NT2/D1 (cell line): ENCODE measurements at regions not wholly inside any gene's neighbourhood (a gene's known extent, or its start where the extent isn't known, plus 50 kb on each side); places are given as distances from the start of the nearest gene placed in this dataset.

Experiments
- DNase-seq: peaks from one replicate; pipeline ENCODE4 v3.0.0-alpha.2; 2011; ENCODE audit warnings: low read depth, low spot score
- H3K27me3 ChIP-seq: 2 replicates; pipeline ENCODE4 v1.6.0; 2011; ENCODE audit warnings: mild to moderate bottlenecking; ENCODE audit not compliant: insufficient read length, insufficient read depth
- H3K36me3 ChIP-seq: 2 replicates; pipeline ENCODE4 v1.6.1; 2011; ENCODE audit warnings: mild to moderate bottlenecking, low read length, mixed read lengths; ENCODE audit not compliant: insufficient read depth, insufficient read length
- H3K4me1 ChIP-seq: 2 replicates; pipeline ENCODE4 v1.5.1; 2011; ENCODE audit not compliant: insufficient read depth, insufficient read length
- H3K4me3 ChIP-seq: 2 replicates; pipeline ENCODE4 v1.5.1; 2011; ENCODE audit warnings: low read depth; ENCODE audit not compliant: insufficient read length
- H3K9ac ChIP-seq: 2 replicates; pipeline ENCODE4 v1.6.0; 2011; ENCODE audit warnings: low read depth; ENCODE audit not compliant: insufficient read length
- H3K9me3 ChIP-seq: 2 replicates; pipeline ENCODE4 v1.5.1; 2011; ENCODE audit warnings: mild to moderate bottlenecking, low read length; ENCODE audit not compliant: insufficient read depth
- SUZ12 ChIP-seq: IDR thresholded peaks from 2 replicates; pipeline ENCODE4 v1.6.1; 2011; ENCODE audit not compliant: insufficient read length, insufficient read depth; ENCODE audit errors: extremely low read depth
- YY1 ChIP-seq: IDR thresholded peaks from 2 replicates; pipeline ENCODE4 v1.6.1; 2011; ENCODE audit not compliant: insufficient read length, insufficient read depth
- ZNF274 ChIP-seq: IDR thresholded peaks from 2 replicates; pipeline ENCODE4 v1.6.1; 2011; ENCODE audit warnings: mild to moderate bottlenecking, low read depth, low read length

DNA sequence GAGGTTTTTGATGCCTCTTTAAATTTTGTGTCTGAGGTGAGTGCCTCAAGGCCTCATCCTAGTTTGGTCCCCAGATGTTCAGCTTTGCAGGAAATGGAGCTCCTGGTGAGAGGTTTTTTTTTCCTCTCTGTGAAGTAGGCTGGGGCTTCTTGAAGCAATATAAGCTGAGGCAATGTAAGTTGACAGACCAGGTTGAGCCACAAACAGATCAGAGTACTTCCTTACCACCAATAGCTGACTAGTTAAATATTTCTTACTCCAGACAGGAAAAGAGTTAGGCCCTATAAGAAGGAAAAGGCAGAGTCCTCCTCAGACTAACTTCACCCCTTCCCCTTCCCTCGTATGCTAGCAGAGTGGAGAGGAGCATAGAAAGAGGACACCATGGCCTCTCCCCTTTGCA, 341.0 kb downstream of the LMO4 start:
- Histone ChIP-seq H3K36me3 (no peaks in the 10 kb centered on the region), H3K9me3 (no peaks in the 10 kb centered on the region), H3K4me3 (no peak overlapping the region), H3K4me1 (no peaks in the 10 kb centered on the region), H3K9ac (no peak overlapping the region), H3K27me3 (no peaks in the 10 kb centered on the region)
- TF ChIP-seq ZNF274 (no peak), SUZ12 (no peak), YY1 (no peak)
- no peak for DNase-seq

GRCh38 chr1:87673309-87673708, 344.6 kb downstream of the LMO4 start:
- Histone ChIP-seq H3K36me3 (no peaks in the 10 kb centered on the region), H3K9ac (no peak overlapping the region), H3K4me3 (no peak overlapping the region), H3K27me3 (no peaks in the 10 kb centered on the region), H3K4me1 (no peaks in the 10 kb centered on the region), H3K9me3 (no peaks in the 10 kb centered on the region)
- TF ChIP-seq ZNF274 (no peak), SUZ12 (no peak), YY1 (no peak)
- DNase-seq: no peak

GRCh38 chr1:87673748-87674147, 345.1 kb downstream of the LMO4 start:
- DNase-seq: no peak
- TF ChIP-seq ZNF274 (no peak), SUZ12 (no peak), YY1 (no peak)
- no peaks in the 10 kb centered on the region for H3K4me1 ChIP-seq

GRCh38 chr1:87674791-87675190, 346.1 kb downstream of the LMO4 start:
- DNase-seq: no peak
- Histone ChIP-seq H3K9me3 (0 out of 2 replicates have a peak, but pooled peaks cover 8% of the 10 kb centered on the region), H3K27me3 (no peaks in the 10 kb centered on the region), H3K9ac (no peak overlapping the region), H3K4me3 (no peak overlapping the region), H3K36me3 (no peaks in the 10 kb centered on the region), H3K4me1 (no peaks in the 10 kb centered on the region)
- TF ChIP-seq SUZ12: no peak
- no peak for TF ChIP-seq YY1
- no peak for TF ChIP-seq ZNF274

More at GRCh38 chr1:87673748-87674147, 345.1 kb downstream of the LMO4 start:
- no peak overlapping the region for H3K9ac ChIP-seq
- H3K27me3 ChIP-seq: no peaks in the 10 kb centered on the region
- no peak overlapping the region for H3K4me3 ChIP-seq
- no peaks in the 10 kb centered on the region for H3K9me3 ChIP-seq
- H3K36me3 ChIP-seq: no peaks in the 10 kb centered on the region

- no peaks in the 10 kb centered on the region for H3K27me3 ChIP-seq
- H3K9me3 ChIP-seq: 0 out of 2 replicates have a peak, but pooled peaks cover 9% of the 10 kb centered on the region
- TF ChIP-seq SUZ12: no peak
- TF ChIP-seq YY1: no peak
- no peak for TF ChIP-seq ZNF274
- peaks cover 3% of the 10 kb centered on the region for H3K4me1 ChIP-seq
- H3K4me3 ChIP-seq: no peak overlapping the region
- DNase-seq: no peak
- H3K9ac ChIP-seq: no peak overlapping the region
- no peaks in the 10 kb centered on the region for H3K36me3 ChIP-seq
Measured at GRCh38 chr1:87678266-87678665, 349.6 kb downstream of the LMO4 start.

- TF ChIP-seq SUZ12: no peak
- TF ChIP-seq ZNF274: no peak
- no peak for TF ChIP-seq YY1
- H3K9me3 ChIP-seq: 0 out of 2 replicates have a peak, but pooled peaks cover 9% of the 10 kb centered on the region
Measured at GRCh38 chr1:87682565-87682964, 353.9 kb downstream of the LMO4 start.

GRCh38 chr1:87683196-87683956, 354.7 kb downstream of the LMO4 start:
- no peaks in the 10 kb centered on the region for H3K36me3 ChIP-seq
- H3K4me3 ChIP-seq: no peak overlapping the region
- no peak for TF ChIP-seq YY1
- 0 out of 2 replicates have a peak, but pooled peaks cover 9% of the 10 kb centered on the region for H3K9me3 ChIP-seq
- H3K9ac ChIP-seq: no peak overlapping the region
- DNase-seq: no peak
- no peaks in the 10 kb centered on the region for H3K27me3 ChIP-seq
- H3K4me1 ChIP-seq: peaks cover 3% of the 10 kb centered on the region

More at GRCh38 chr1:87682565-87682964, 353.9 kb downstream of the LMO4 start:
- no peaks in the 10 kb centered on the region for H3K36me3 ChIP-seq
- no peak overlapping the region for H3K4me3 ChIP-seq
- DNase-seq: no peak
- H3K9ac ChIP-seq: no peak overlapping the region
- peaks cover 3% of the 10 kb centered on the region for H3K4me1 ChIP-seq
- H3K27me3 ChIP-seq: no peaks in the 10 kb centered on the region

DNA sequence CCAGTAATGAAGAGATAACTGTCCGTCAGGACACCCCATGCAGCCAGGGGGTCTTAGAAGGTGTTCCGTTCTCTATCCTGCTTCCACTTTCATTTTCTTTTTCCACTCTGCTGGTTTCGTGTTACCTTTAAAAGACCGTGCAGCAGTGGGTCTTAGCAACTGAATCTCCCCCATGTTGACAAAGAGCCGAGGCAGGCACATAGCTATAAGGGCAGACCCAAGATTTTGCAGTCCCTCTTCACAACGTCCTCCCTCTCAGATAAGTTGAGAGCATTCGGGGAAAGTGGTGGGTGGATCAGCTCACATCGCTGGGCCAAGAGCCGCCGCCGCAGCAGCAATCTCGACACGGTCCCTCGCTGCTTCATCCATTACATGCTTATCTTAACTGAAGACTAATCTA, 355.5 kb downstream of the LMO4 start:
- DNase-seq: no peak
- H3K27me3 ChIP-seq: no peaks in the 10 kb centered on the region
- H3K4me1 ChIP-seq: peaks cover 3% of the 10 kb centered on the region
- no peak overlapping the region for H3K4me3 ChIP-seq
- 0 out of 2 replicates have a peak, but pooled peaks cover 8% of the 10 kb centered on the region for H3K9me3 ChIP-seq
- no peaks in the 10 kb centered on the region for H3K36me3 ChIP-seq
- H3K9ac ChIP-seq: no peak overlapping the region
- TF ChIP-seq SUZ12: no peak
- TF ChIP-seq ZNF274: no peak
- no peak for TF ChIP-seq YY1
